HepG2 (cell line): ENCODE measurements at regions not wholly inside any gene's neighbourhood (a gene's known extent, or its start where the extent isn't known, plus 50 kb on each side); places are given as distances from the start of the nearest gene placed in this dataset.

Experiments
- ATAC-seq: fragments of 200-7000 bp; cut with Tn5 transposase; 3 replicates; pipeline ENCODE4 v1.9.1; 2020; ENCODE audit warnings: mild to moderate bottlenecking, moderate library complexity
- BruUV-seq: library from RNA; stranded (reverse); fragments of 400-500 nt; replicated peaks from 2 replicates; lab custom pipeline; 2021; lab: Mats Ljungman, UMichigan
- CTCF ChIA-PET: fragments of 300-600 bp; formaldehyde crosslinking; extraction: SDS; loops from one replicate; lab custom pipeline; 2021; ENCODE audit warnings: low total read pairs, inconsistent platforms, low intra/inter-chr PET ratio; lab: Yijun Ruan, JAX
- POLR2A ChIA-PET: fragments of 350-600 bp; sonication (Branson Sonifier 250); formaldehyde crosslinking; loops from one replicate; lab custom pipeline; 2020; ENCODE audit warnings: antibody characterized with exemption, inconsistent platforms; lab: Yijun Ruan, JAX
- DNase-seq: peaks from one replicate; pipeline ENCODE4 v3.0.0-alpha.2; 2015; ENCODE audit warnings: low spot score
- FAIRE-seq: peaks from 3 replicates; lab custom pipeline; 2011; peaks lifted over from hg19 to GRCh38; lab: Jason Lieb, UNC
- H2AFZ ChIP-seq: one replicate; pipeline ENCODE4 v1.6.1; 2011; ENCODE audit warnings: low read length, inconsistent platforms
- H3K27ac ChIP-seq: fragments of 300-600 bp; 3 replicates; pipeline ENCODE4 v1.8.0; 2011; ENCODE audit warnings: mixed run types, mild to moderate bottlenecking, mixed read lengths, low read length, inconsistent platforms; ENCODE audit not compliant: insufficient read depth; ENCODE audit errors: extremely low read length
- H3K27me3 ChIP-seq, 2 experiments: fragments of 200-600 bp in 1 of 2; 2 replicates in 1 of 2; 3 replicates in 1 of 2; pipeline versions ENCODE4 v1.6.0 to v1.8.0; 2011; ENCODE audit warnings: low read length in 2 of 2, mild to moderate bottlenecking in 2 of 2, moderate library complexity in 2 of 2, inconsistent platforms in 1 of 2; ENCODE audit not compliant: insufficient read depth in 2 of 2, control insufficient read depth in 1 of 2
- H3K36me3 ChIP-seq, 2 experiments: fragments of 200-600 bp in 1 of 2; replicated peaks in 1 of 2; 2 replicates in 1 of 2; 3 replicates in 1 of 2; pipeline versions ENCODE4 v1.5.1 to v1.8.0; 2011; ENCODE audit warnings: low read length in 2 of 2, inconsistent platforms in 1 of 2; ENCODE audit not compliant: insufficient read depth in 2 of 2, control insufficient read depth in 1 of 2
- H3K4me1 ChIP-seq: 2 replicates; pipeline ENCODE4 v1.5.1; 2012; ENCODE audit warnings: low read length, inconsistent platforms; ENCODE audit not compliant: insufficient read depth
- H3K4me2 ChIP-seq: 2 replicates; pipeline ENCODE4 v1.6.0; 2011; ENCODE audit warnings: low read depth, low read length, inconsistent platforms
- H3K4me3 ChIP-seq, 3 experiments: fragments of 200-600 bp in 1 of 3; sonication (generic), shearing (Covaris generic) in 1 of 3; replicated peaks in 1 of 3; 2 replicates each; pipeline ENCODE4 v1.5.1; 2011 to 2016; ENCODE audit warnings: low read length in 3 of 3, inconsistent platforms in 2 of 3, low read depth in 2 of 3, mild to moderate bottlenecking in 2 of 3, control low read depth in 1 of 3, mixed read lengths in 1 of 3; ENCODE audit not compliant: insufficient read depth in 1 of 3
- H3K79me2 ChIP-seq: one replicate; pipeline ENCODE4 v1.6.1; 2011; ENCODE audit warnings: low read length, inconsistent platforms; ENCODE audit not compliant: insufficient read depth
- H3K9ac ChIP-seq: 2 replicates; pipeline ENCODE4 v1.6.0; 2011; ENCODE audit warnings: mild to moderate bottlenecking, low read depth, low read length, inconsistent platforms; ENCODE audit not compliant: insufficient read depth
- H3K9me3 ChIP-seq: 2 replicates; pipeline ENCODE4 v1.5.1; 2012; ENCODE audit warnings: mild to moderate bottlenecking, low read length
- H4K20me1 ChIP-seq: 2 replicates; pipeline ENCODE4 v1.6.0; 2011; ENCODE audit warnings: inconsistent platforms, mild to moderate bottlenecking, low read length, moderate library complexity; ENCODE audit not compliant: insufficient read depth
- ARNT ChIP-seq: fragments of 450-650 bp; IDR thresholded peaks from 2 replicates; pipeline ENCODE4 v1.6.1; 2017
- CREM ChIP-seq, 2 experiments: sonication (generic) in 1 of 2; formaldehyde crosslinking in 1 of 2; IDR thresholded peaks; 2 replicates each; pipeline versions ENCODE4 v1.4.0 to v1.6.1; 2016 to 2020; ENCODE audit warnings: antibody characterized with exemption in 1 of 2, mild to moderate bottlenecking in 1 of 2, missing genetic modification reagents in 1 of 2
- HDAC2 ChIP-seq: sonication (generic); formaldehyde crosslinking; IDR thresholded peaks from 2 replicates; pipeline ENCODE4 v1.4.0; 2020; ENCODE audit warnings: missing genetic modification reagents
- ZC3H4 ChIP-seq: sonication (generic); formaldehyde crosslinking; IDR thresholded peaks from 2 replicates; pipeline ENCODE4 v1.4.0; 2020; ENCODE audit warnings: missing genetic modification reagents, borderline replicate concordance
- ZNF142 ChIP-seq: sonication (generic); formaldehyde crosslinking; IDR thresholded peaks from 2 replicates; pipeline ENCODE4 v1.4.0; 2020; ENCODE audit warnings: missing genetic modification reagents
- ZNF557 ChIP-seq: sonication (generic); formaldehyde crosslinking; IDR thresholded peaks from 2 replicates; pipeline ENCODE4 v1.4.0; 2020; ENCODE audit warnings: missing genetic modification reagents
- WGBS: methylation state at CpG from one replicate; pipeline ENCODE4 v1.1.6; 2017; ENCODE audit warnings: low lambda C conversion rate; 5-methylcytosine and 5-hydroxymethylcytosine counted together
- in situ Hi-C: cut with HindIII; loops from 2 replicates; pipeline ENCODE4 v1.10.0; 2017; ENCODE audit warnings: low pct_unique_long_range_greater_than_20kb; ENCODE audit not compliant: extremely low pct_ligation_motif_present
- intact Hi-C: fragments of 100-400 bp; cut with micrococcal nuclease; formaldehyde crosslinking; loops from one replicate; pipeline ENCODE4 v1.10.0; 2022; ENCODE audit not compliant: unreplicated experiment

- Histone ChIP-seq H3K4me3 (no peak overlapping the region), H3K9me3 (no peaks in the 10 kb centered on the region), H2AFZ (no peak overlapping the region), H3K36me3 (no peaks in the 10 kb centered on the region), H3K79me2 (no peaks in the 10 kb centered on the region), H3K27me3 (no peaks in the 10 kb centered on the region), H3K4me2 (no peak overlapping the region), H4K20me1 (no peaks in the 10 kb centered on the region), H3K9ac (no peak overlapping the region), H3K27ac (no peak overlapping the region), H3K4me1 (no peaks in the 10 kb centered on the region)
- in situ Hi-C loops: no loop called here
- 3% methylated on average over 2 of the region's 2 CpGs for WGBS
- FAIRE-seq (no peak), DNase-seq (no peak), ATAC-seq (no peak)
- BruUV-seq: no TSS peak
- intact Hi-C loops: no loop called here
- no peak for TF ChIP-seq ARNT
- TF ChIP-seq CREM (IDR thresholded peaks at IDR 0.05): no peak
- TF ChIP-seq CREM (CRISPR knock-in tag; IDR thresholded peaks at IDR 0.05): no peak
- TF ChIP-seq HDAC2 (CRISPR knock-in tag): no peak
- no peak for TF ChIP-seq ZC3H4 (CRISPR knock-in tag)
- no peak for TF ChIP-seq ZNF557 (CRISPR knock-in tag)
- no peak for TF ChIP-seq ZNF142 (CRISPR knock-in tag)
- POLR2A ChIA-PET: no interaction called here
- CTCF ChIA-PET: no interaction called here
Measured at GRCh38 chr6:100217225-100218012, 223.4 kb upstream of the MCHR2 start.
